ENCODE measurements at regions not wholly inside any gene's neighbourhood (a gene's known extent, or its start where the extent isn't known, plus 50 kb on each side); places are given as distances from the start of the nearest gene placed in this dataset.

- Histone ChIP-seq H3K27ac (ENCODE audit: low read depth, low read length) (no peak overlapping the region), H3K9ac (ENCODE audit: low read length) (no peak overlapping the region), H3K4me2 (ENCODE audit: low read length) (no peak overlapping the region), H3K36me3 (ENCODE audit: control insufficient read depth in 1 of 2, insufficient read depth in 2 of 2, low read length in 2 of 2) (no peaks in the 10 kb centered on the region), H4K20me1 (ENCODE audit: insufficient read depth) (no peaks in the 10 kb centered on the region), H3K27me3 (ENCODE audit: insufficient read depth, low read length) (no peaks in the 10 kb centered on the region), H3K9me2 (ENCODE audit: insufficient read depth) (no peaks in the 10 kb centered on the region), H3K9me3 (ENCODE audit: control insufficient read depth in 1 of 2, insufficient read depth in 1 of 2, low read depth in 1 of 2, low read length in 2 of 2) (no peaks in the 10 kb centered on the region), H3K4me3 (replicated peaks in 1 of 2; ENCODE audit: low read depth in 1 of 2, low read length in 2 of 2) (no peak overlapping the region), H2AFZ (ENCODE audit: low read depth, low read length, poor library complexity, severe bottlenecking) (no peak overlapping the region), H3K4me1 (ENCODE audit: control insufficient read depth in 1 of 2, insufficient read depth in 2 of 2, low read length in 2 of 2) (no peaks in the 10 kb centered on the region), H3K79me2 (ENCODE audit: insufficient read depth, low read length) (no peaks in the 10 kb centered on the region)
- intact Hi-C loops (cut with micrococcal nuclease): loop anchor here (10.0 kb wide), 1 partner anchor 126 kb away; no protein-coding TSS in a partner anchor
- POLR2A ChIA-PET: no interaction called here
- CTCF ChIA-PET: no interaction called here
- no peak for TF ChIP-seq ATF3 (IDR thresholded peaks at IDR 0.05)
- no peak for TF ChIP-seq SRF (IDR thresholded peaks at IDR 0.05; ENCODE audit: low read depth)
- TF ChIP-seq EZH2 (IDR thresholded peaks at IDR 0.05): no peak
- TF ChIP-seq EZH2phosphoT487 (IDR thresholded peaks at IDR 0.05; ENCODE audit: borderline replicate concordance): no peak
- TF ChIP-seq EGR1 (IDR thresholded peaks at IDR 0.05; ENCODE audit: low read depth): no peak
- no peak for TF ChIP-seq RAD21 (IDR thresholded peaks at IDR 0.05; ENCODE audit: low read depth)
- TF ChIP-seq POLR2A (IDR thresholded peaks at IDR 0.05; ENCODE audit: borderline replicate concordance, extremely low read depth, insufficient read depth, insufficient read length): no peak
- no peak for TF ChIP-seq JUND (IDR thresholded peaks at IDR 0.05)
- no peak for TF ChIP-seq SIN3A (IDR thresholded peaks at IDR 0.05; ENCODE audit: low read depth)
- TF ChIP-seq POLR2AphosphoS5 (IDR thresholded peaks at IDR 0.05; ENCODE audit: low read depth, low read length): no peak
- no peak for TF ChIP-seq REST (IDR thresholded peaks at IDR 0.05; ENCODE audit: low read depth)
- TF ChIP-seq ZFX (IDR thresholded peaks at IDR 0.05): no peak
- TF ChIP-seq SP1 (IDR thresholded peaks at IDR 0.05; ENCODE audit: low read depth): no peak
- TF ChIP-seq CTCF (IDR thresholded peaks at IDR 0.05 in 2 of 3, conservative IDR thresholded peaks at IDR 0.05 in 1 of 3; ENCODE audit: borderline replicate concordance in 1 of 3, insufficient read depth in 1 of 3, low read depth in 2 of 3, low read length in 2 of 3): no peak
- TF ChIP-seq YY1 (IDR thresholded peaks at IDR 0.05; ENCODE audit: extremely low read depth, insufficient replicate concordance, low read depth, low read length): no peak
- no peak for TF ChIP-seq ZBTB33 (IDR thresholded peaks at IDR 0.05; ENCODE audit: extremely low read depth, insufficient replicate concordance, low read length)
- TF ChIP-seq FOSL1 (IDR thresholded peaks at IDR 0.05; ENCODE audit: low read depth): no peak
- no peak for DNase-seq (ENCODE audit: low read depth, low spot score)
- no TSS peak for BruUV-seq (replicated peaks)
- ATAC-seq: no peak
- RAD21 ChIA-PET (ENCODE audit: low non-redundant PET in 1 of 2, low total read pairs in 2 of 2, uncharacterized antibody in 2 of 2, unreplicated experiment in 2 of 2): no interaction called here
Observed at GRCh38 chr22:25331050-25331449, 111.6 kb downstream of the CRYBB2 start.
